GM21515 (cell line): ENCODE measurements at regions not wholly inside any gene's neighbourhood (a gene's known extent, or its start where the extent isn't known, plus 50 kb on each side); places are given as distances from the start of the nearest gene placed in this dataset.
"Not testable (repeated sequence)": the region's sequence is repeated elsewhere in the genome, so short reads cannot be mapped to it uniquely, and the experiment has no call there.

Experiments used
- ATAC-seq: cut with Tn5 transposase; IDR thresholded peaks from one replicate; pipeline ENCODE4 v1.9.1; 2021; ENCODE audit not compliant: unreplicated experiment

DNA sequence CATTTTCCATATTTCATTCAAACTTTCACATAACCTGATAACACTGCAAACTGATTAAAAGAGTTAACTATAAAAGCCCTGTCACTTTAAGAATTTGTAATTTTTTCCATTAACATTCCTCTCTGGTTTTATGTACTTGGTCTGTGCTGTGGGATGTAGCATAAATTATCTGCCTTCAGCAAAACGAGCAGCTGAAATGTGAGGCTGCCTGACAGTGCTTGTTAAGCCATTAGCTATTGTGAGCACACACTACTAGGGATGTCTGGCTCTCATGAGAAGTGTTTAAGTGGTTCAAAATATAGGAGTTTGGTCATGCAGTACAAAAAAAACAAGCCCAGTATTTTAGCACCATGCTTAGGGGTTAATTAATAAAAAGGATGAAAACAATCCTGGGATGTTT lies 63.0 kb downstream of the HOXA1 start:
- ATAC-seq = no peak

- peak; percentile 74 for ATAC-seq
Observed at GRCh38 chr7:27031289-27032172, 64.3 kb downstream of the HOXA1 start.

DNA sequence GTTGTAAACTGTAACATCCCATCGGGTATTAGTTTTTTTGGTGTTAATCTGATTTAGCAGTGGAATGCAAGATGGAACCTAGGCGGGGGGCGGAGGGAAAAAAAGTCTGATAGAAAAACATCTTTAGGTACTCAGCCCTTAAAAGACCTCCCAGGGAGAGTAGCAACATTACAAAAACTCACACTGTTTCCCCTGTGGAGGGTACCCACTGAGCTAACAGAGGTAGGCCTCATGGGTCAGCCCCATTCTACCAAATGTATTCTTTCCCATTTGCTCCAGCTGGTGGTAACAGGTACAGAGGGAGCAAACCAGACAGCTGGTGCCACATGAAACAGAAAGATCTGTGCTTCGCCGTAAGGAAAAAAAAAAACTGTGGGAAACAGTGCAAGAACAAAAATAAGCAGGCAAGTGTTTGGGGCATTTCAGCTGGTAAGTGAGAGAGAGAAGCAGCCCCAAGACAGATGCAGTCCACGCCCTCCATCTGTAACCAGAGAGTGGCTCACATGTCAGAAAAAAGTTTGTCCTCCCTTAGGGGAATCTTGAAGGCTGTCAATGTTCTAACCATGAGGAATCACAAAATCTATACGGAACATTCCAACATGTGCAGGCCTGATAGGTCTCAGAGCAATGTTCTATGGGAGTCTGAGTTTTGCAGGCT lies 65.3 kb downstream of the HOXA1 start:
- ATAC-seq = no peak

DNA sequence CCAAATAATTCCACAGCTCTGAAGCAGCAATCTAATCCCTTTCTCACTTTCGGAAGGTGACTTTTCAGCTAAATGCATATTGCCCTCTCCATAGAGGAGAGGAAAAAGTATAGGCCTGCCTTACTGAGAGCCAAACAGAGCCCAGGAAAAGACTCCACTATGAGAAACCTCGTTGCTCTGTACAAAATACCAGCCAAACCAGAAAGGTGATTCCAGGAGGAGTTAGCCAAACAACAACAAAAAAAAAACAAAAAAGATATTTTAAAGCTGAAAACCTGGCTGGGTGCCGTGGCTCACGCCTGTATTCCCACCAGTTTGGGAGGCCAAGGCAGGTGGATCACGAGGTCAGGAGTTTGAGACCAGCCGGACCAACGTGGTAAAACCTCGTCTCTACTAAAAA lies 70.5 kb downstream of the HOXA1 start:
- no peak for ATAC-seq

DNA sequence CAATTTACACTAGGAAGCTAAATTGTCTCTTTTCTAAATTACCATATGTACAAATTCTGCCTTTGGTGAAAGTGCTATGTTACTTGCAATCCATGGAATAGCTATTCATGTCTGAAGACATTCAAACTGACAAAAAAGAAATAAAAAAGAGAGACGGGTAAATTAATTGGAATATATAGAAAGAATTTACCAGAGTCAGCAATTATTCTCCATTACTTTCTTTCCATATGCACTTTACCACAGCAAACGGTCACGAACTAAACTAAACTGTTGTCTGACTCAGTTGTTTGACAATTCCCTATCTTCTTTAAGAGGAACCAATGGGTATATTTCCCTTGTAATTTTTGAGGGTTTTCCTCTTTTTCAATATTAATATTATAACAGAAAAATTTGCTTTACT lies 85.7 kb downstream of the HOXA1 start:
- no peak for ATAC-seq

DNA sequence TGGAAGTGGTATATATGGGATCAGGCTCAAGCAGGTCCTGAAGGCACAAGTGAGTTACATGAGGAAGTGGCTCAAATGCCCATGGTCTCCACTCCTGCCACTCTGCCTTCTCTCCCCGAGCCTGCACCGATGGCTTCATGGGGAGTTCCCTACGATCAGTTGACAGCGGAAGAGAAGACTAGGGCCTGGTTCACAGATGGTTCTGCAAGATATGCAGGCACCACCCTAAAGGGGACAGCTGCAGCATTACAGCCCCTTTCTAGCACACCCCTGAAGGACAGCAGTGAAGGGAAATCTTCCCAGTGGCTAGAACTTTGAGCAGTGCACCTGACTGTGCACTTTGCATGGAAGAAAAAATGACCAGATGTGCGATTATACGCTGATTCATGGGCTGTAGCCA lies 95.3 kb downstream of the HOXA1 start:
- no peak for ATAC-seq

GRCh38 chr7:26998284-26998683 lies 97.5 kb downstream of the HOXA1 start:
- not testable (repeated sequence) for ATAC-seq

DNA sequence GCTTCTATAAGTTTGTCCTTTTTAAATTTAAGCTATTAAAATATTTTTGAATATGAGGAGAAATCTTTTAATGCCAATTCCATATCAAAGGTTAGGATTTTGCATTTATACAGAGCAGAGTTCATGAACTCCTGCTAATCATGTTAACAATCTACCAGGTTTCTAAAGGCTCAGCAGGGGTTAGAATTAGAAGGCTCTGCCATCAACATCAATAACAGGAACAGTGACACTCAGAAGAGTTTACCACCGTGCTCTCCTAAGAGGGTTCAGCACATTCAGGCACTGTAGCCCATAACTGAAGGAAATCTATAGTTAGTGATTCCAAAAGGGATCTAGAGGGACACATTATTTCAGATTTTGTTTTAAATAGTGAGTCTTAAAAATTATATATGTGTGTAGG lies 100.1 kb downstream of the HOXA1 start:
- no peak for ATAC-seq

DNA sequence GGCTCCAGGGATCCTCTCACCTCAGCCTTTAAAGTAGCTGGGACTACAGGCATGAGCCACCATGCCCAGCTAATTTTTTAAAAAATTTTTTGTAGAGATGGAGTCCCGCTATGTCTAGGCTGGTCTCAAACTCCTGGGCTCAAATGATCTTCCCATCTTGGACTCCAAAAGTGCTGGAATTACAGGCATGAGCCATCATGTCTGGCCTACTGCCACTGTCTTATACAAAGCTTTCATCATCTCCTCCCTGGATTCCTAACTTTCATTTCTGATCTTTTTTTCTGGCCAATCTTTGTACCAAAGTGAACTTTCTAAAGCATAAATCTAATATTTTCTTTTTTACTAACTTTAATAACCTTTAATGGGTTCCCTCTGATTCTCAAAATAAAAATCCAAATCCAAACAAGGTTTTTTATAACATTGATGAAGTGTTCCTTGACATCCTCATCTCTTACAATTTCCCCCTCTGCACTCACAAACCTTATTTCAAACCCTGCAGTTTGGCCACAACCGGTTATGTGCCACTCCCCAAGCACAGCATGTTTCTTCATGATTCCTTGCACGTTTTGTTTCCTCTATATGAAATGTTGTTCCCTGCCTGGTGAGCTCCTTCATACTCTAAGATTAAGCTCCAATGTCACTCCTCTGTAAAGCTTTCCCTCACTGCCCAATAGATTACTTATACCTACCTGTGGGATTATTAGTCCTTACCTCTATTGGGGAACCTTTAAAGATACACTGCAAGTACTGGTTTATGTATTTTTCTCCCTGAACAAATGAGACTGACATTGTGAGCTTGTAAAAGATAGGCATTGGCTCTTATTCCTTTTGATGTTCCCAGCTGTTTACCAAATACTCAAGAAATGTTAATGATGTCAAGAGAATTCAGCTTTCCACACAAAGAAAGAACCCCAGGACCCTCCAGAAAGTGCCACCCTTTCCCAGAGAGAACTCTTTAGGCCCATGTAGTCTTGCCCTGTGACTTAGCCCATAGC lies 101.7 kb downstream of the HOXA1 start:
- no peak for ATAC-seq

GRCh38 chr7:26992670-26993069 lies 103.1 kb downstream of the HOXA1 start:
- ATAC-seq = no peak

- ATAC-seq = no peak
Observed at GRCh38 chr7:26991796-26992195, 104.0 kb downstream of the HOXA1 start.

GRCh38 chr7:26989897-26990670 lies 105.7 kb downstream of the HOXA1 start:
- no peak for ATAC-seq

- ATAC-seq = no peak
Observed at GRCh38 chr7:26988836-26989374, 106.9 kb downstream of the HOXA1 start.

GRCh38 chr7:26987338-26987737 lies 108.5 kb downstream of the HOXA1 start:
- no peak for ATAC-seq

DNA sequence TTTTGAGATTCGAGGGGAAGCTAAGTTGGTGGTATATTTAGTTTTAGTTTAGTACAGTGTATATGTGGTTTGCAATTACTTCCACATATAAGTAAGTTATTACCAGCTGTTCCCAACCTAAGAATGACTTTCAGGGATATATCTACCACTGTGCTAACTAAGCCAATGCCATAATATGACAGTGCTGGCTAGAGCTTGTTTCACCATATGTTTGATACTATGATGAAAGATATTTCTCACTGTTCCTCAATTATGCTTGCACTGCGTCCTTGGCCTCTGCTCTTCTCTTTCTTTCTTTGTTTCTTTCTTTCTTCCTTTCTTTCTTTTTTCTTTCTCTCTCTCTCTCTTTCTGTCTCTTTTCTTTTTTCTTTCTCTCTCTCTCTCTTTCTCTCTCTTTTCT lies 113.8 kb upstream of the SKAP2 start:
- no peak for ATAC-seq

GRCh38 chr7:26976840-26977239 lies 112.5 kb upstream of the SKAP2 start:
- no peak for ATAC-seq

GRCh38 chr7:26971924-26972323 lies 107.5 kb upstream of the SKAP2 start:
- not testable (repeated sequence) for ATAC-seq

GRCh38 chr7:26965724-26966123 lies 101.3 kb upstream of the SKAP2 start:
- no peak for ATAC-seq

DNA sequence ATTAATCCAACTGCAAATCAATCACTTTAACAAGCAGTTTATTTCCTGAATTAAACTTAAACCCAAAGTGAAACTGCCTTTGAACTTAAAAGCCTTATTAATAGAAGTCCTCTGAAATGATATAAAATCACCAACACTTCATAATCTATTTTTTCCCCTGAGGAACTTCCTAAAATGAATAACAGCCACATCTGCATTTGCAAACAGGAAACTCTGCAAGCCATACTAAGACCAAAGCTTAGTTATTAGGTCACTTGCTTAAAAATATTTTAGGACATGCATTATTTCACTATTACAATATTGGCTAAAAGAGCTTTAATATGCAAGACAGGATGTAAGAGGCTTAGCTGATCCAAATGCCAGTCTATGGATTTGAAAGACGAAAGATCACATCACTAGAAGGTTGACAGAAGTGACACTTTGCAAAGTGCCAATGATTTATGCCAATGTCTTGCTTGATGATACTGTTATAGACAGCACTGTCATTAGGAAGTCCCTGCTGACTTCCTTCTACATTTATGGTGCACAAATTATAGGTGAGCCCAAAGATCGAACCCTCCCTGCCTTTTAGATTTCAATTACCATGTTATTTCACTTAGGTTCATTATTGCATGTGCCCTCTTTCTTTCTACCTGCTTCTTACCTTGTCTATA lies 99.9 kb upstream of the SKAP2 start:
- no peak for ATAC-seq

DNA sequence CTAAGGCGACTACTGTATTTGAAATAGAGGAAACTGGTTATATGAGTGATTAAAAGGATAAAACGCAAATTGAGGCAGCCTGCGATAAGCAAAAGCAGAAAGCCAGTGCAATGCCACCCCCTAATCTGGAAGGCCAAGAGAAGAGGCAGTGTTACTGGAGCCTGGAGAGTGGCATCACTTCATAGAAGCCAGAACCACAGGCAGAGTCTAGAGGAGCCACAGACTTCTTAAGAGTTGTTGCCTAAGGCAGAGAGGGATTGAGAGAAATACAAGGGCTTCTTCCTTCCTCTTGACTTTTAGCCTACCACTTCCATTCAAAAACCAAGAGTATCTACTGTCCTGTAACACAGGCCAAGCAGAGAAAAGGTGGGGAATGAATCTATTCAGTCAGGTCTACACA lies 94.9 kb upstream of the SKAP2 start:
- no peak for ATAC-seq
